ENCODE measurements at regions not wholly inside any gene's neighbourhood (a gene's known extent, or its start where the extent isn't known, plus 50 kb on each side); places are given as distances from the start of the nearest gene placed in this dataset.
A peak's percentile ranks its signal among the peaks of the same experiment; 100 is the strongest.

- DNase-seq (ENCODE audit: low read depth in 2 of 3, low spot score in 2 of 3) = no peak
Measured at GRCh38 chr2:234308813-234309195, 188.1 kb downstream of the ARL4C start.

- DNase-seq (ENCODE audit: low read depth in 2 of 3, low spot score in 2 of 3) = no peak
Measured at GRCh38 chr2:234308073-234308812, 188.6 kb downstream of the ARL4C start.

- no peak for DNase-seq (ENCODE audit: low read depth in 2 of 3, low spot score in 2 of 3)
Measured at GRCh38 chr2:234307322-234307961, 189.4 kb downstream of the ARL4C start.

- DNase-seq (ENCODE audit: low read depth in 2 of 3, low spot score in 2 of 3) = no peak
Measured at GRCh38 chr2:234306426-234307173, 190.3 kb downstream of the ARL4C start.

- DNase-seq (ENCODE audit: low read depth in 2 of 3, low spot score in 2 of 3) = no peak
Measured at GRCh38 chr2:234305846-234306245, 191.0 kb downstream of the ARL4C start.

- no peak for DNase-seq (ENCODE audit: low read depth in 2 of 3, low spot score in 2 of 3)
Measured at GRCh38 chr2:234304950-234305349, 191.9 kb downstream of the ARL4C start.

- DNase-seq (ENCODE audit: low read depth in 2 of 3, low spot score in 2 of 3) = no peak
Measured at GRCh38 chr2:234302664-234302991, 194.3 kb downstream of the ARL4C start.

GRCh38 chr2:234300932-234301823 is 195.7 kb downstream of the ARL4C start:
- DNase-seq (ENCODE audit: low read depth in 2 of 3, low spot score in 2 of 3) = no peak

- DNase-seq (ENCODE audit: low read depth in 2 of 3, low spot score in 2 of 3) = no peak
Measured at GRCh38 chr2:234300391-234300925, 196.4 kb downstream of the ARL4C start.

- DNase-seq (ENCODE audit: low read depth in 2 of 3, low spot score in 2 of 3) = no peak
Measured at GRCh38 chr2:234298918-234299317, 198.0 kb downstream of the ARL4C start.

- DNase-seq (ENCODE audit: low read depth in 2 of 3, low spot score in 2 of 3) = no peak
Measured at GRCh38 chr2:234296991-234297390, 199.9 kb downstream of the ARL4C start.

- DNase-seq (ENCODE audit: low read depth in 2 of 3, low spot score in 2 of 3) = no peak
Measured at GRCh38 chr2:234293973-234294372, 202.9 kb downstream of the ARL4C start.

GRCh38 chr2:234292962-234293243 is 204.0 kb downstream of the ARL4C start:
- DNase-seq (ENCODE audit: low read depth in 2 of 3, low spot score in 2 of 3) = no peak

GRCh38 chr2:234292205-234292961 is 204.5 kb downstream of the ARL4C start:
- DNase-seq (ENCODE audit: low read depth in 2 of 3, low spot score in 2 of 3) = no peak

GRCh38 chr2:234291765-234292204 is 205.1 kb downstream of the ARL4C start:
- no peak for DNase-seq (ENCODE audit: low read depth in 2 of 3, low spot score in 2 of 3)

- DNase-seq (ENCODE audit: low read depth in 2 of 3, low spot score in 2 of 3) = peak in 1 of 3 experiments; percentile 42
Measured at GRCh38 chr2:234290671-234291070, 206.2 kb downstream of the ARL4C start.

GRCh38 chr2:234289834-234290590 is 206.9 kb downstream of the ARL4C start:
- no peak for DNase-seq (ENCODE audit: low read depth in 2 of 3, low spot score in 2 of 3)

GRCh38 chr2:234288974-234289455 is 207.9 kb downstream of the ARL4C start:
- peak in 1 of 3 experiments; percentile 67 for DNase-seq (ENCODE audit: low read depth in 2 of 3, low spot score in 2 of 3)

GRCh38 chr2:234287650-234288049 is 209.2 kb downstream of the ARL4C start:
- no peak for DNase-seq (ENCODE audit: low read depth in 2 of 3, low spot score in 2 of 3)
